Memory B cell (primary cell): ENCODE measurements at regions not wholly inside any gene's neighbourhood (a gene's known extent, or its start where the extent isn't known, plus 50 kb on each side); places are given as distances from the start of the nearest gene placed in this dataset.

Source experiments
- ATAC-seq: fragments of 150-1000 bp; cut with Tn5 transposase; 2 replicates; pipeline ENCODE4 v1.10.0; 2021; ENCODE audit warnings: low read depth, mild to moderate bottlenecking, moderate library complexity
- DNase-seq, 2 donors: peaks; one replicate each; pipeline ENCODE4 v3.0.0; 2022; ENCODE audit warnings: low spot score in 2 of 2
- H3K27ac Mint-ChIP-seq: one replicate; pipeline ENCODE4 v1.8.0; 2022; ENCODE audit warnings: mild to moderate bottlenecking, moderate library complexity, mixed read lengths
- H3K27me3 Mint-ChIP-seq: one replicate; pipeline ENCODE4 v1.8.0; 2022; ENCODE audit warnings: mixed read lengths
- H3K36me3 Mint-ChIP-seq: one replicate; pipeline ENCODE4 v1.8.0; 2022; ENCODE audit warnings: mild to moderate bottlenecking, mixed read lengths
- H3K4me1 Mint-ChIP-seq: one replicate; pipeline ENCODE4 v1.8.0; 2022; ENCODE audit warnings: mixed read lengths
- H3K4me3 Mint-ChIP-seq: one replicate; pipeline ENCODE4 v1.8.0; 2022; ENCODE audit warnings: mild to moderate bottlenecking, moderate library complexity, mixed read lengths
- H3K9me3 Mint-ChIP-seq: one replicate; pipeline ENCODE4 v1.8.0; 2022; ENCODE audit warnings: mixed read lengths

- peaks cover 17% of the 10 kb centered on the region for H3K27me3 Mint-ChIP-seq
- ATAC-seq = no peak
- no peak for DNase-seq
- no peaks in the 10 kb centered on the region for H3K9me3 Mint-ChIP-seq
- H3K4me1 Mint-ChIP-seq = no peaks in the 10 kb centered on the region
- no peak overlapping the region for H3K4me3 Mint-ChIP-seq
- no peak overlapping the region for H3K27ac Mint-ChIP-seq
- H3K36me3 Mint-ChIP-seq = no peaks in the 10 kb centered on the region
These were observed 90.0 kb downstream of the FGF18 start for GRCh38 chr5:171509467-171509866.

GRCh38 chr5:171512397-171512796 is 93.0 kb downstream of the FGF18 start:
- no peaks in the 10 kb centered on the region for H3K4me1 Mint-ChIP-seq
- no peak for ATAC-seq
- H3K27ac Mint-ChIP-seq = no peak overlapping the region
- no peak overlapping the region for H3K4me3 Mint-ChIP-seq
- DNase-seq = no peak
- H3K27me3 Mint-ChIP-seq = peaks cover 18% of the 10 kb centered on the region
- H3K36me3 Mint-ChIP-seq = no peaks in the 10 kb centered on the region
- H3K9me3 Mint-ChIP-seq = no peaks in the 10 kb centered on the region

GRCh38 chr5:171513591-171513990 is 94.1 kb downstream of the FGF18 start:
- ATAC-seq = no peak
- H3K36me3 Mint-ChIP-seq = no peaks in the 10 kb centered on the region
- peaks cover 22% of the 10 kb centered on the region for H3K27me3 Mint-ChIP-seq
- no peaks in the 10 kb centered on the region for H3K9me3 Mint-ChIP-seq
- H3K27ac Mint-ChIP-seq = no peak overlapping the region
- DNase-seq = no peak
- H3K4me3 Mint-ChIP-seq = no peak overlapping the region
- H3K4me1 Mint-ChIP-seq = no peaks in the 10 kb centered on the region

- no peak overlapping the region for H3K27ac Mint-ChIP-seq
- no peaks in the 10 kb centered on the region for H3K9me3 Mint-ChIP-seq
- no peak for DNase-seq
- no peaks in the 10 kb centered on the region for H3K36me3 Mint-ChIP-seq
- no peak overlapping the region for H3K4me3 Mint-ChIP-seq
- no peak for ATAC-seq
- no peaks in the 10 kb centered on the region for H3K4me1 Mint-ChIP-seq
- H3K27me3 Mint-ChIP-seq = peaks cover 24% of the 10 kb centered on the region
These were observed 99.5 kb downstream of the FGF18 start for GRCh38 chr5:171518916-171519315.

- ATAC-seq (no peak), DNase-seq (no peak)
- Mint-ChIP-seq H3K27ac (no peak overlapping the region), H3K9me3 (no peaks in the 10 kb centered on the region), H3K4me1 (no peaks in the 10 kb centered on the region), H3K36me3 (no peaks in the 10 kb centered on the region), H3K4me3 (no peak overlapping the region), H3K27me3 (peaks cover 17% of the 10 kb centered on the region)
These were observed 101.1 kb downstream of the FGF18 start for GRCh38 chr5:171520300-171521174.

- H3K27me3 Mint-ChIP-seq = peaks cover 19% of the 10 kb centered on the region
These were observed 101.8 kb downstream of the FGF18 start for GRCh38 chr5:171521219-171521633.

GRCh38 chr5:171521679-171522078 is 102.2 kb downstream of the FGF18 start:
- no peaks in the 10 kb centered on the region for H3K36me3 Mint-ChIP-seq
- H3K27ac Mint-ChIP-seq = no peak overlapping the region
- H3K9me3 Mint-ChIP-seq = no peaks in the 10 kb centered on the region
- no peak for DNase-seq
- ATAC-seq = no peak
- peaks cover 18% of the 10 kb centered on the region for H3K27me3 Mint-ChIP-seq
- no peak overlapping the region for H3K4me3 Mint-ChIP-seq
- H3K4me1 Mint-ChIP-seq = no peaks in the 10 kb centered on the region

More at GRCh38 chr5:171521219-171521633, 101.8 kb downstream of the FGF18 start:
- ATAC-seq (no peak), DNase-seq (no peak)
- H3K4me3 Mint-ChIP-seq = no peak overlapping the region
- no peaks in the 10 kb centered on the region for H3K4me1 Mint-ChIP-seq
- H3K36me3 Mint-ChIP-seq = no peaks in the 10 kb centered on the region
- no peaks in the 10 kb centered on the region for H3K9me3 Mint-ChIP-seq
- H3K27ac Mint-ChIP-seq = no peak overlapping the region

- Mint-ChIP-seq H3K27ac (no peak overlapping the region), H3K9me3 (no peaks in the 10 kb centered on the region), H3K36me3 (no peaks in the 10 kb centered on the region), H3K4me3 (no peak overlapping the region), H3K27me3 (peaks cover 12% of the 10 kb centered on the region), H3K4me1 (no peaks in the 10 kb centered on the region)
- ATAC-seq (no peak), DNase-seq (no peak)
These were observed 104.3 kb downstream of the FGF18 start for GRCh38 chr5:171523781-171524180.

- DNase-seq (no peak), ATAC-seq (no peak)
- H3K9me3 Mint-ChIP-seq = no peaks in the 10 kb centered on the region
- H3K4me1 Mint-ChIP-seq = no peaks in the 10 kb centered on the region
- peaks cover 7% of the 10 kb centered on the region for H3K27me3 Mint-ChIP-seq
- no peak overlapping the region for H3K27ac Mint-ChIP-seq
- no peak overlapping the region for H3K4me3 Mint-ChIP-seq
- H3K36me3 Mint-ChIP-seq = no peaks in the 10 kb centered on the region
These were observed 105.0 kb downstream of the FGF18 start for GRCh38 chr5:171524466-171524865.

- H3K27ac Mint-ChIP-seq = no peak overlapping the region
- H3K36me3 Mint-ChIP-seq = no peaks in the 10 kb centered on the region
- H3K4me3 Mint-ChIP-seq = no peak overlapping the region
- no peaks in the 10 kb centered on the region for H3K9me3 Mint-ChIP-seq
- H3K27me3 Mint-ChIP-seq = peaks cover 5% of the 10 kb centered on the region
- ATAC-seq (no peak), DNase-seq (no peak)
- H3K4me1 Mint-ChIP-seq = no peaks in the 10 kb centered on the region
These were observed 105.6 kb downstream of the FGF18 start for GRCh38 chr5:171525085-171525484.

GRCh38 chr5:171528036-171528435 is 108.6 kb downstream of the FGF18 start:
- H3K4me3 Mint-ChIP-seq = no peak overlapping the region
- H3K27ac Mint-ChIP-seq = no peak overlapping the region
- ATAC-seq = no peak
- H3K9me3 Mint-ChIP-seq = no peaks in the 10 kb centered on the region
- no peaks in the 10 kb centered on the region for H3K36me3 Mint-ChIP-seq
- H3K4me1 Mint-ChIP-seq = no peaks in the 10 kb centered on the region
- peaks cover 5% of the 10 kb centered on the region for H3K27me3 Mint-ChIP-seq
- no peak for DNase-seq

GRCh38 chr5:171528865-171529614 is 109.6 kb downstream of the FGF18 start:
- Mint-ChIP-seq H3K36me3 (no peaks in the 10 kb centered on the region), H3K27ac (no peak overlapping the region), H3K27me3 (peaks cover 6% of the 10 kb centered on the region), H3K4me1 (no peaks in the 10 kb centered on the region), H3K9me3 (no peaks in the 10 kb centered on the region), H3K4me3 (no peak overlapping the region)
- ATAC-seq (no peak), DNase-seq (no peak)

GRCh38 chr5:171531638-171532037 is 112.2 kb downstream of the FGF18 start:
- Mint-ChIP-seq H3K36me3 (peaks cover 1% of the 10 kb centered on the region), H3K9me3 (peaks cover 1% of the 10 kb centered on the region), H3K4me3 (no peak overlapping the region), H3K27me3 (peaks cover 7% of the 10 kb centered on the region), H3K4me1 (no peaks in the 10 kb centered on the region), H3K27ac (no peak overlapping the region)
- no peak for ATAC-seq
- DNase-seq = no peak

- H3K27ac Mint-ChIP-seq = no peak overlapping the region
- H3K27me3 Mint-ChIP-seq = peaks cover 7% of the 10 kb centered on the region
- DNase-seq (no peak), ATAC-seq (no peak)
- no peaks in the 10 kb centered on the region for H3K4me1 Mint-ChIP-seq
- H3K9me3 Mint-ChIP-seq = peaks cover 1% of the 10 kb centered on the region
- peaks cover 1% of the 10 kb centered on the region for H3K36me3 Mint-ChIP-seq
- H3K4me3 Mint-ChIP-seq = no peak overlapping the region
These were observed 113.7 kb downstream of the FGF18 start for GRCh38 chr5:171533153-171533552.
